Smooth muscle cell (in vitro differentiated cells): ENCODE measurements at regions not wholly inside any gene's neighbourhood (a gene's known extent, or its start where the extent isn't known, plus 50 kb on each side); places are given as distances from the start of the nearest gene placed in this dataset.

Experiments used
- DNase-seq: peaks from one replicate; lab custom pipeline; 2025; ENCODE audit not compliant: unreplicated experiment; lab: John Stamatoyannopoulos, UW
- H2AFZ ChIP-seq: fragments of 200-600 bp; sonication (generic); 2 replicates; pipeline ENCODE4 v1.6.0; 2016; ENCODE audit warnings: antibody characterized with exemption, low read depth, mild to moderate bottlenecking
- H3F3A ChIP-seq: fragments of 200-600 bp; sonication (generic); 2 replicates; pipeline ENCODE4 v1.6.0; 2017; ENCODE audit warnings: antibody characterized with exemption, low read depth
- H3K27ac ChIP-seq: fragments of 200-600 bp; sonication (generic); 2 replicates; pipeline ENCODE4 v1.5.1; 2016; ENCODE audit warnings: low read depth, mild to moderate bottlenecking
- H3K27me3 ChIP-seq: fragments of 200-600 bp; sonication (generic); 2 replicates; pipeline ENCODE4 v1.6.1; 2016; ENCODE audit warnings: low read depth, mild to moderate bottlenecking
- H3K36me3 ChIP-seq: fragments of 200-600 bp; sonication (generic); 2 replicates; pipeline ENCODE4 v1.5.1; 2016; ENCODE audit warnings: low read depth
- H3K4me1 ChIP-seq: fragments of 200-600 bp; sonication (generic); 2 replicates; pipeline ENCODE4 v1.5.1; 2016; ENCODE audit warnings: low read depth
- H3K4me2 ChIP-seq: fragments of 200-600 bp; sonication (generic); 2 replicates; pipeline ENCODE4 v1.6.0; 2016; ENCODE audit warnings: mild to moderate bottlenecking
- H3K4me3 ChIP-seq: fragments of 200-600 bp; sonication (generic); 2 replicates; pipeline ENCODE4 v1.5.1; 2016; ENCODE audit warnings: mild to moderate bottlenecking
- H3K79me2 ChIP-seq: fragments of 200-600 bp; sonication (generic); 2 replicates; pipeline ENCODE4 v1.6.0; 2016; ENCODE audit warnings: low read depth, mild to moderate bottlenecking
- H3K9ac ChIP-seq: fragments of 200-600 bp; sonication (generic); 2 replicates; pipeline ENCODE4 v1.6.0; 2016; ENCODE audit warnings: low read depth
- H3K9me3 ChIP-seq: fragments of 200-600 bp; sonication (generic); replicated peaks from 2 replicates; pipeline ENCODE4 v1.5.1; 2016; ENCODE audit warnings: low read depth
- H4K20me1 ChIP-seq: fragments of 200-600 bp; sonication (generic); 2 replicates; pipeline ENCODE4 v1.6.0; 2016; ENCODE audit warnings: low read depth
- CTCF ChIP-seq: fragments of 200-600 bp; sonication (generic); IDR thresholded peaks from 2 replicates; pipeline ENCODE4 v1.5.1; 2017; ENCODE audit warnings: borderline replicate concordance, mild to moderate bottlenecking, antibody characterized with exemption; ENCODE audit not compliant: insufficient read depth, poor library complexity, severe bottlenecking
- WGBS: methylation state at CpG from one replicate; pipeline ENCODE4 v1.1.7; 2016; ENCODE audit warnings: low lambda C conversion rate; 5-methylcytosine and 5-hydroxymethylcytosine counted together

- Histone ChIP-seq H3K4me3 (no peak overlapping the region), H3K36me3 (no peaks in the 10 kb centered on the region), H3K79me2 (no peaks in the 10 kb centered on the region), H3K4me1 (peaks cover 15% of the 10 kb centered on the region), H3K9ac (no peak overlapping the region), H2AFZ (no peak overlapping the region), H4K20me1 (no peaks in the 10 kb centered on the region), H3K9me3 (no peaks in the 10 kb centered on the region), H3K4me2 (no peak overlapping the region), H3K27me3 (no peaks in the 10 kb centered on the region), H3K27ac (no peak overlapping the region), H3F3A (peaks cover 12% of the 10 kb centered on the region)
- 83% methylated on average over 8 of the region's 8 CpGs for WGBS
- TF ChIP-seq CTCF: no peak
- DNase-seq: no peak
Observed at GRCh38 chr4:111234939-111235338, 612.1 kb upstream of the PITX2 start.

- no peaks in the 10 kb centered on the region for H3K79me2 ChIP-seq
- 91% methylated on average over 5 of the region's 5 CpGs for WGBS
- H3K36me3 ChIP-seq: no peaks in the 10 kb centered on the region
- no peaks in the 10 kb centered on the region for H3F3A ChIP-seq
- no peaks in the 10 kb centered on the region for H3K9me3 ChIP-seq
- H3K27me3 ChIP-seq: no peaks in the 10 kb centered on the region
- no peaks in the 10 kb centered on the region for H3K4me1 ChIP-seq
- no peak for TF ChIP-seq CTCF
- H3K4me2 ChIP-seq: no peak overlapping the region
- DNase-seq: no peak
- no peak overlapping the region for H3K4me3 ChIP-seq
- no peak overlapping the region for H3K9ac ChIP-seq
- H4K20me1 ChIP-seq: no peaks in the 10 kb centered on the region
- H3K27ac ChIP-seq: no peak overlapping the region
- no peak overlapping the region for H2AFZ ChIP-seq
Observed at GRCh38 chr4:111263836-111264235, 641.0 kb upstream of the PITX2 start.

- no peaks in the 10 kb centered on the region for H3K9me3 ChIP-seq
- no peaks in the 10 kb centered on the region for H3K36me3 ChIP-seq
- H3K4me3 ChIP-seq: no peak overlapping the region
- peak overlapping the region; percentile 36 for H2AFZ ChIP-seq
- no peaks in the 10 kb centered on the region for H4K20me1 ChIP-seq
- no peaks in the 10 kb centered on the region for H3K79me2 ChIP-seq
- peaks cover 10% of the 10 kb centered on the region for H3K4me1 ChIP-seq
- WGBS: 90% methylated on average over 5 of the region's 5 CpGs
- no peaks in the 10 kb centered on the region for H3K27me3 ChIP-seq
- no peak overlapping the region for H3K27ac ChIP-seq
- no peak for DNase-seq
- H3K4me2 ChIP-seq: no peak overlapping the region
- no peaks in the 10 kb centered on the region for H3F3A ChIP-seq
- TF ChIP-seq CTCF: no peak
- no peak overlapping the region for H3K9ac ChIP-seq
Observed at GRCh38 chr4:111266937-111267336, 644.1 kb upstream of the PITX2 start.

- Histone ChIP-seq H3K79me2 (no peaks in the 10 kb centered on the region), H3K4me3 (no peak overlapping the region), H3K36me3 (no peaks in the 10 kb centered on the region), H3K9ac (no peak overlapping the region), H3K9me3 (no peaks in the 10 kb centered on the region), H3K4me1 (peaks cover 10% of the 10 kb centered on the region), H3K27ac (no peak overlapping the region), H2AFZ (no peak overlapping the region), H3F3A (no peaks in the 10 kb centered on the region), H4K20me1 (no peaks in the 10 kb centered on the region), H3K4me2 (no peak overlapping the region), H3K27me3 (no peaks in the 10 kb centered on the region)
- WGBS: 96% methylated on average over 2 of the region's 2 CpGs
- DNase-seq: no peak
- TF ChIP-seq CTCF: no peak
Observed at GRCh38 chr4:111267786-111268185, 644.9 kb upstream of the PITX2 start.
